B cell (primary cell): ENCODE measurements at regions not wholly inside any gene's neighbourhood (a gene's known extent, or its start where the extent isn't known, plus 50 kb on each side); places are given as distances from the start of the nearest gene placed in this dataset.

Experiments used
- ATAC-seq: fragments of 200-7000 bp; cut with Tn5 transposase; one replicate; pipeline ENCODE4 v1.10.0; 2021; ENCODE audit warnings: low read depth, mild to moderate bottlenecking, moderate number of reproducible peaks, moderate library complexity
- CTCF ChIA-PET: fragments of 350-600 bp; sonication (Branson Sonifier 250); formaldehyde crosslinking; loops from one replicate; lab custom pipeline; 2021; ENCODE audit warnings: antibody characterized with exemption, inconsistent platforms; lab: Charles Lee
- POLR2A ChIA-PET: fragments of 350-600 bp; sonication (Branson Sonifier 250); formaldehyde crosslinking; loops from one replicate; lab custom pipeline; 2021; ENCODE audit warnings: antibody characterized with exemption; lab: Charles Lee
- DNase-seq: peaks from one replicate; pipeline ENCODE4 v3.0.0; 2013
- H2AFZ ChIP-seq: 2 replicates; pipeline ENCODE4 v1.6.1; 2012; ENCODE audit warnings: mild to moderate bottlenecking, low read depth, low read length; ENCODE audit not compliant: insufficient read depth, poor library complexity, severe bottlenecking
- H3K27ac ChIP-seq, 2 donors: 1 replicate in 1 of 2; 2 replicates in 1 of 2; pipeline ENCODE4 v1.5.1; 2012 to 2013; ENCODE audit warnings: low read length in 2 of 2, mild to moderate bottlenecking in 2 of 2, moderate library complexity in 1 of 2
- H3K27me3 ChIP-seq, 4 experiments: fragments of 200-600 bp in 1 of 4; sonication (generic) in 1 of 4; replicated peaks in 1 of 4; 1 replicate in 2 of 4; 2 replicates in 2 of 4; pipeline versions ENCODE4 v1.6.1 to v1.7.0; 2013 to 2016; ENCODE audit warnings: low read length in 3 of 4, mild to moderate bottlenecking in 2 of 4, mixed read lengths in 1 of 4, moderate library complexity in 1 of 4; ENCODE audit not compliant: insufficient read depth in 4 of 4, control insufficient read depth in 3 of 4; ENCODE audit errors: control extremely low read depth in 1 of 4
- H3K36me3 ChIP-seq, 2 experiments: replicated peaks in 1 of 2; 1 replicate in 1 of 2; 2 replicates in 1 of 2; pipeline versions ENCODE4 v1.6.1 to v1.7.1; 2013; ENCODE audit warnings: low read length in 1 of 2; ENCODE audit not compliant: insufficient read depth in 2 of 2, control insufficient read depth in 1 of 2; ENCODE audit errors: control extremely low read depth in 1 of 2, extremely low read depth in 1 of 2
- H3K4me1 ChIP-seq, 2 donors: fragments of 200-600 bp in 1 of 2; sonication (generic) in 1 of 2; 1 replicate in 1 of 2; 2 replicates in 1 of 2; pipeline versions ENCODE4 v1.5.1 to v1.6.1; 2013 to 2017; ENCODE audit warnings: low read length in 2 of 2; ENCODE audit not compliant: control insufficient read depth in 2 of 2, insufficient read depth in 2 of 2
- H3K4me2 ChIP-seq: replicated peaks from 2 replicates; pipeline ENCODE3; 2012; ENCODE audit warnings: mild to moderate bottlenecking, low read depth, low read length; ENCODE audit not compliant: poor library complexity, severe bottlenecking
- H3K4me3 ChIP-seq, 5 experiments: fragments of 200-600 bp in 1 of 5; sonication (generic) in 1 of 5; 1 replicate in 3 of 5; 2 replicates in 2 of 5; pipeline versions ENCODE4 v1.5.1 to v1.7.0; 2011 to 2016; ENCODE audit warnings: low read length in 4 of 5, mild to moderate bottlenecking in 4 of 5, low read depth in 2 of 5, control low read depth in 1 of 5, moderate library complexity in 1 of 5; ENCODE audit not compliant: insufficient read depth in 1 of 5; ENCODE audit errors: control extremely low read depth in 1 of 5, extremely low read depth in 1 of 5
- H3K79me2 ChIP-seq: fragments of 200-600 bp; sonication (generic); one replicate; pipeline ENCODE4 v1.6.0; 2016; ENCODE audit warnings: low read length; ENCODE audit not compliant: control insufficient read depth, insufficient read depth
- H3K9ac ChIP-seq: fragments of 200-600 bp; sonication (generic); 2 replicates; pipeline ENCODE4 v1.6.1; 2017; ENCODE audit warnings: mild to moderate bottlenecking, low read length, moderate library complexity
- H3K9me3 ChIP-seq, 3 donors: one replicate each; pipeline versions ENCODE4 v1.6.1 to v1.7.1; 2013; ENCODE audit warnings: low read length in 2 of 3; ENCODE audit not compliant: control insufficient read depth in 2 of 3, insufficient read depth in 1 of 3; ENCODE audit errors: control extremely low read depth in 1 of 3
- H4K20me1 ChIP-seq: 2 replicates; pipeline ENCODE4 v1.6.0; 2012; ENCODE audit warnings: mild to moderate bottlenecking, low read length; ENCODE audit not compliant: insufficient read depth, control insufficient read depth, poor library complexity, severe bottlenecking
- H3K27ac Mint-ChIP-seq: one replicate; pipeline ENCODE4 v1.8.0; 2021; ENCODE audit warnings: mixed read lengths
- H3K27me3 Mint-ChIP-seq: one replicate; pipeline ENCODE4 v1.8.0; 2021; ENCODE audit warnings: mixed read lengths
- H3K4me1 Mint-ChIP-seq: one replicate; pipeline ENCODE4 v1.8.0; 2021; ENCODE audit warnings: mixed read lengths
- H3K4me3 Mint-ChIP-seq: one replicate; pipeline ENCODE4 v1.8.0; 2021; ENCODE audit warnings: mixed read lengths
- H3K9me3 Mint-ChIP-seq: one replicate; pipeline ENCODE4 v1.8.0; 2022; ENCODE audit warnings: mixed read lengths; ENCODE audit not compliant: insufficient read depth
- CTCF ChIP-seq: fragments of 200-600 bp; IDR thresholded peaks from one replicate; pipeline ENCODE4 v1.8.0; 2022; ENCODE audit warnings: antibody characterized with exemption, mild to moderate bottlenecking
- EZH2 ChIP-seq: IDR thresholded peaks from 2 replicates; pipeline ENCODE4 v1.6.1; 2012; ENCODE audit warnings: borderline replicate concordance, low read depth, mild to moderate bottlenecking, moderate library complexity, low read length; ENCODE audit not compliant: insufficient read depth, poor library complexity, severe bottlenecking
- WGBS: methylation state at CpG from one replicate; pipeline ENCODE4 v1.1.5; 2013; ENCODE audit warnings: missing lambda C conversion rate; ENCODE audit not compliant: insufficient coverage; 5-methylcytosine and 5-hydroxymethylcytosine counted together
- intact Hi-C: fragments of 100-400 bp; cut with micrococcal nuclease; formaldehyde crosslinking; loops from one replicate; pipeline ENCODE4 v1.10.0; 2022

GRCh38 chr9:115531410-115532125, 413.6 kb upstream of the TNC start:
- Histone ChIP-seq H3K4me2 (no peak overlapping the region), H3K9ac (no peak overlapping the region), H3K79me2 (no peaks in the 10 kb centered on the region), H3K27ac (no peak overlapping the region), H3K4me3 (no peak overlapping the region), H3K9me3 (no peaks in the 10 kb centered on the region), H3K4me1 (no peaks in the 10 kb centered on the region), H2AFZ (no peak overlapping the region), H3K27me3 (peaks cover 0 to 4% (median 3%) of the 10 kb centered on the region in 4 experiments), H3K36me3 (no peaks in the 10 kb centered on the region), H4K20me1 (no peaks in the 10 kb centered on the region)
- TF ChIP-seq CTCF (no peak), EZH2 (no peak)
- intact Hi-C loops, result no loop called here
- Mint-ChIP-seq H3K27ac (no peak overlapping the region), H3K9me3 (no peaks in the 10 kb centered on the region), H3K27me3 (peaks cover 21% of the 10 kb centered on the region), H3K4me3 (no peak overlapping the region), H3K4me1 (no peaks in the 10 kb centered on the region)
- WGBS, result 20% methylated on average over 1 of the region's 1 CpG
- no peak for DNase-seq
- ATAC-seq, result no peak
- CTCF ChIA-PET, result no interaction called here
- POLR2A ChIA-PET, result no interaction called here

GRCh38 chr9:115533511-115533910, 415.6 kb upstream of the TNC start:
- Histone ChIP-seq H3K4me3 (no peak overlapping the region), H3K9me3 (no peaks in the 10 kb centered on the region), H3K9ac (no peak overlapping the region), H3K79me2 (no peaks in the 10 kb centered on the region), H4K20me1 (no peaks in the 10 kb centered on the region), H3K4me1 (no peaks in the 10 kb centered on the region), H3K27me3 (peaks cover 0 to 4% (median 3%) of the 10 kb centered on the region in 4 experiments), H3K27ac (no peak overlapping the region), H3K36me3 (no peaks in the 10 kb centered on the region), H3K4me2 (no peak overlapping the region), H2AFZ (no peak overlapping the region)
- CTCF ChIA-PET, result no interaction called here
- no peaks in the 10 kb centered on the region for H3K9me3 Mint-ChIP-seq
- DNase-seq, result no peak
- H3K4me3 Mint-ChIP-seq, result no peak overlapping the region
- POLR2A ChIA-PET, result no interaction called here
- no peak for ATAC-seq
- intact Hi-C loops, result no loop called here
- H3K27ac Mint-ChIP-seq, result no peak overlapping the region
- no peaks in the 10 kb centered on the region for H3K4me1 Mint-ChIP-seq
- TF ChIP-seq CTCF, result no peak
- TF ChIP-seq EZH2, result no peak
- peaks cover 21% of the 10 kb centered on the region for H3K27me3 Mint-ChIP-seq
